H1 (cell line): ENCODE measurements at regions not wholly inside any gene's neighbourhood (a gene's known extent, or its start where the extent isn't known, plus 50 kb on each side); places are given as distances from the start of the nearest gene placed in this dataset.

Source experiments
- CTCF ChIA-PET: fragments of 300-600 bp; sonication (Branson Sonifier 250); formaldehyde crosslinking; loops from one replicate; lab custom pipeline; 2021; ENCODE audit not compliant: partially characterized antibody; lab: Charles Lee
- POLR2A ChIA-PET: fragments of 300-600 bp; sonication (Branson Sonifier 250); formaldehyde crosslinking; loops from one replicate; lab custom pipeline; 2021; ENCODE audit warnings: inconsistent platforms; ENCODE audit not compliant: partially characterized antibody; lab: Charles Lee
- DNase-seq, 2 experiments: peaks; one replicate each; pipeline versions ENCODE4 v3.0.0 to v3.0.0-alpha.2; 2010 to 2022; ENCODE audit warnings: low spot score in 2 of 2, low read depth in 1 of 2, mixed read lengths in 1 of 2
- FAIRE-seq: peaks from 2 replicates; lab custom pipeline; 2011; peaks lifted over from hg19 to GRCh38; lab: Jason Lieb, UNC
- H2AFZ ChIP-seq: 2 replicates; pipeline ENCODE4 v1.8.1; 2012; ENCODE audit warnings: low read length, inconsistent platforms
- H2AK5ac ChIP-seq: 2 replicates; pipeline ENCODE4 v1.6.1; 2013; ENCODE audit warnings: low read depth, low read length
- H2BK120ac ChIP-seq: replicated peaks from 2 replicates; pipeline ENCODE3; 2013; ENCODE audit warnings: low read depth, low read length, inconsistent platforms
- H2BK12ac ChIP-seq: 2 replicates; pipeline ENCODE4 v1.6.1; 2013; ENCODE audit warnings: low read depth, low read length
- H2BK15ac ChIP-seq: 2 replicates; pipeline ENCODE4 v1.6.1; 2013; ENCODE audit warnings: low read length
- H2BK20ac ChIP-seq: 2 replicates; pipeline ENCODE4 v1.6.1; 2013; ENCODE audit warnings: low read length
- H2BK5ac ChIP-seq: 2 replicates; pipeline ENCODE4 v1.6.1; 2013; ENCODE audit warnings: low read depth, low read length
- H3K14ac ChIP-seq: 2 replicates; pipeline ENCODE4 v1.6.1; 2013; ENCODE audit warnings: inconsistent platforms; ENCODE audit not compliant: insufficient read length
- H3K18ac ChIP-seq: 2 replicates; pipeline ENCODE4 v1.6.1; 2013; ENCODE audit warnings: low read length; ENCODE audit errors: extremely low read depth
- H3K23ac ChIP-seq: 2 replicates; pipeline ENCODE4 v1.6.1; 2013; ENCODE audit warnings: inconsistent platforms; ENCODE audit not compliant: insufficient read length
- H3K23me2 ChIP-seq: 2 replicates; pipeline ENCODE4 v1.6.1; 2013; ENCODE audit warnings: low read depth, low read length
- H3K27ac ChIP-seq: 2 replicates; pipeline ENCODE4 v1.6.1; 2011; ENCODE audit warnings: low read depth, low read length, inconsistent platforms
- H3K27me3 ChIP-seq, 4 experiments: replicated peaks in 1 of 4; 1 replicate in 1 of 4; 2 replicates in 3 of 4; pipeline versions ENCODE4 v1.6.1 to v1.8.1; 2011 to 2013; ENCODE audit warnings: low read length in 3 of 4, mild to moderate bottlenecking in 3 of 4, inconsistent platforms in 2 of 4, mixed read lengths in 2 of 4, moderate library complexity in 1 of 4; ENCODE audit not compliant: control insufficient read depth in 3 of 4, insufficient read depth in 3 of 4; ENCODE audit errors: extremely low read depth in 1 of 4
- H3K36me3 ChIP-seq, 4 experiments: 2 replicates each; pipeline versions ENCODE4 v1.6.1 to v1.8.1; 2011 to 2013; ENCODE audit warnings: mild to moderate bottlenecking in 4 of 4, low read length in 3 of 4, moderate library complexity in 2 of 4, control low read depth in 1 of 4, inconsistent platforms in 1 of 4; ENCODE audit not compliant: insufficient read depth in 4 of 4, control insufficient read depth in 2 of 4
- H3K4ac ChIP-seq: replicated peaks from 2 replicates; pipeline ENCODE3; 2013; ENCODE audit warnings: low read length, low read depth, mixed read lengths, inconsistent platforms; ENCODE audit not compliant: insufficient read length
- H3K4me1 ChIP-seq, 4 experiments: replicated peaks in 1 of 4; 1 replicate in 1 of 4; 2 replicates in 3 of 4; pipeline versions ENCODE4 v1.6.1 to v1.8.1; 2011 to 2013; ENCODE audit warnings: low read length in 3 of 4, inconsistent platforms in 2 of 4, mixed read lengths in 1 of 4; ENCODE audit not compliant: insufficient read depth in 4 of 4, control insufficient read depth in 3 of 4
- H3K4me2 ChIP-seq, 2 experiments: 2 replicates each; pipeline versions ENCODE4 v1.6.1 to v1.8.1; 2011 to 2013; ENCODE audit warnings: low read depth in 2 of 2, low read length in 2 of 2, control low read depth in 1 of 2, inconsistent platforms in 1 of 2, mild to moderate bottlenecking in 1 of 2; ENCODE audit not compliant: insufficient read depth in 1 of 2
- H3K4me3 ChIP-seq, 4 experiments: fragments of 200-600, 300-600 bp in 1 of 4; sonication (generic), shearing (Covaris generic), sonication (Bioruptor Twin) in 1 of 4; 2 replicates each; pipeline versions ENCODE4 v1.5.1 to v1.8.1; 2011 to 2016; ENCODE audit warnings: low read length in 4 of 4, low read depth in 3 of 4, control low read depth in 2 of 4, inconsistent platforms in 2 of 4, mild to moderate bottlenecking in 2 of 4, mixed read lengths in 1 of 4, moderate library complexity in 1 of 4; ENCODE audit not compliant: insufficient read depth in 2 of 4; ENCODE audit errors: extremely low read depth in 1 of 4
- H3K56ac ChIP-seq: replicated peaks from 2 replicates; pipeline ENCODE3; 2013; ENCODE audit warnings: low read depth, mild to moderate bottlenecking, mixed read lengths, low read length, inconsistent platforms; ENCODE audit not compliant: insufficient read length
- H3K79me1 ChIP-seq: 2 replicates; pipeline ENCODE4 v1.6.1; 2013; ENCODE audit warnings: low read depth, low read length, control low read depth
- H3K79me2 ChIP-seq, 2 experiments: 2 replicates each; pipeline versions ENCODE4 v1.6.1 to v1.8.1; 2012 to 2013; ENCODE audit warnings: low read length in 2 of 2, mild to moderate bottlenecking in 2 of 2, inconsistent platforms in 1 of 2; ENCODE audit not compliant: insufficient read depth in 2 of 2, control insufficient read depth in 1 of 2
- H3K9ac ChIP-seq, 4 experiments: replicated peaks in 1 of 4; 1 replicate in 1 of 4; 2 replicates in 3 of 4; pipeline versions ENCODE4 v1.6.1 to v1.8.1; 2011 to 2013; ENCODE audit warnings: low read depth in 3 of 4, low read length in 3 of 4, control low read depth in 2 of 4, mild to moderate bottlenecking in 2 of 4, moderate library complexity in 2 of 4, inconsistent platforms in 1 of 4; ENCODE audit errors: extremely low read depth in 1 of 4
- H3K9me3 ChIP-seq, 2 experiments: 2 replicates each; pipeline versions ENCODE4 v1.6.1 to v1.8.1; 2012 to 2013; ENCODE audit warnings: mild to moderate bottlenecking in 2 of 2, moderate library complexity in 2 of 2, control low read depth in 1 of 2, inconsistent platforms in 1 of 2, low read depth in 1 of 2, low read length in 1 of 2, mixed read lengths in 1 of 2; ENCODE audit not compliant: insufficient read depth in 2 of 2
- H4K20me1 ChIP-seq, 2 experiments: replicated peaks in 1 of 2; 2 replicates each; pipeline versions ENCODE3 to v1.8.1; 2011 to 2013; ENCODE audit warnings: inconsistent platforms in 2 of 2, low read length in 2 of 2, mild to moderate bottlenecking in 1 of 2; ENCODE audit not compliant: insufficient read depth in 2 of 2, control insufficient read depth in 1 of 2
- H4K5ac ChIP-seq: 2 replicates; pipeline ENCODE4 v1.6.1; 2013; ENCODE audit warnings: low read length, low read depth, mixed read lengths, inconsistent platforms; ENCODE audit not compliant: insufficient read length
- H4K8ac ChIP-seq: 2 replicates; pipeline ENCODE4 v1.8.0; 2013; ENCODE audit warnings: mild to moderate bottlenecking, moderate library complexity, low read length, inconsistent platforms; ENCODE audit not compliant: insufficient read depth; ENCODE audit errors: extremely low read depth
- H4K91ac ChIP-seq: replicated peaks from 2 replicates; pipeline ENCODE3; 2013; ENCODE audit warnings: low read length, mixed read lengths, inconsistent platforms; ENCODE audit not compliant: insufficient read length
- ASH2L ChIP-seq: fragments of 200-600, 300-600 bp; sonication (generic); IDR thresholded peaks from one replicate; pipeline ENCODE4 v1.7.1; 2017; ENCODE audit warnings: low read length
- EGR1 ChIP-seq: IDR thresholded peaks from 2 replicates; pipeline ENCODE4 v1.6.1; 2011; ENCODE audit warnings: low read depth, low read length, borderline replicate concordance
- HDAC2 ChIP-seq, 2 experiments: fragments of 300-600 bp in 1 of 2; sonication (generic) in 1 of 2; IDR thresholded peaks; 2 replicates each; pipeline ENCODE4 v1.6.1; 2011 to 2012; ENCODE audit warnings: low read depth in 2 of 2, low read length in 2 of 2, mild to moderate bottlenecking in 2 of 2, moderate library complexity in 2 of 2, borderline replicate concordance in 1 of 2, inconsistent platforms in 1 of 2
- RXRA ChIP-seq: IDR thresholded peaks from 2 replicates; pipeline ENCODE4 v1.6.1; 2011; ENCODE audit warnings: low read depth, mild to moderate bottlenecking, low read length, moderate library complexity; ENCODE audit not compliant: insufficient read depth
- TAF7 ChIP-seq: optimal IDR thresholded peaks from 2 replicates; pipeline ENCODE3; 2011; ENCODE audit warnings: low read depth, mild to moderate bottlenecking, inconsistent platforms, low read length, moderate library complexity, borderline replicate concordance
- TCF12 ChIP-seq: IDR thresholded peaks from 2 replicates; pipeline ENCODE4 v1.6.1; 2011; ENCODE audit warnings: low read depth, mild to moderate bottlenecking, low read length

- H3K23ac ChIP-seq, result no peak overlapping the region
- H2BK15ac ChIP-seq, result no peak overlapping the region
- H3K56ac ChIP-seq, result no peak overlapping the region
- no peaks in the 10 kb centered on the region for H3K23me2 ChIP-seq
- no peak overlapping the region for H2AFZ ChIP-seq
- DNase-seq (no peak), FAIRE-seq (no peak)
- no peaks in the 10 kb centered on the region for H3K4me1 ChIP-seq
- H3K36me3 ChIP-seq, result no peaks in the 10 kb centered on the region
- no peak overlapping the region for H3K4ac ChIP-seq
- no peak overlapping the region for H3K14ac ChIP-seq
- H2AK5ac ChIP-seq, result no peak overlapping the region
- H2BK120ac ChIP-seq, result no peak overlapping the region
- no peaks in the 10 kb centered on the region for H3K27me3 ChIP-seq
- TF ChIP-seq TAF7 (no peak), RXRA (no peak), HDAC2 (IDR thresholded peaks at IDR 0.05; ENCODE audit: borderline replicate concordance in 1 of 2, low read depth in 2 of 2, low read length in 2 of 2) (no peak), EGR1 (no peak), TCF12 (no peak), ASH2L (no peak)
- no peaks in the 10 kb centered on the region for H3K79me1 ChIP-seq
- no peaks in the 10 kb centered on the region for H3K9me3 ChIP-seq
- H4K20me1 ChIP-seq, result no peaks in the 10 kb centered on the region
- H3K9ac ChIP-seq, result no peak overlapping the region
- no peak overlapping the region for H3K4me3 ChIP-seq
- H3K18ac ChIP-seq, result no peak overlapping the region
- no peak overlapping the region for H3K27ac ChIP-seq
- no peak overlapping the region for H4K8ac ChIP-seq
- H3K79me2 ChIP-seq, result no peaks in the 10 kb centered on the region
- no peak overlapping the region for H3K4me2 ChIP-seq
- ChIA-PET CTCF (no interaction called here), POLR2A (no interaction called here)
- H2BK12ac ChIP-seq, result no peak overlapping the region
- no peak overlapping the region for H4K5ac ChIP-seq
- H2BK20ac ChIP-seq, result no peak overlapping the region
- no peak overlapping the region for H2BK5ac ChIP-seq
- no peak overlapping the region for H4K91ac ChIP-seq
Observed at GRCh38 chr13:84998681-84999080, 800.5 kb downstream of the SLITRK6 start.
